NCI-H1092 treated with DMSO at 0.1 percent for 48 hours (cell line): ENCODE measurements at regions not wholly inside any gene's neighbourhood (a gene's known extent, or its start where the extent isn't known, plus 50 kb on each side); places are given as distances from the start of the nearest gene placed in this dataset.

ENCODE experiments used
- DNase-seq: peaks from one replicate; lab custom pipeline; 2025; lab: John Stamatoyannopoulos, UW

DNA sequence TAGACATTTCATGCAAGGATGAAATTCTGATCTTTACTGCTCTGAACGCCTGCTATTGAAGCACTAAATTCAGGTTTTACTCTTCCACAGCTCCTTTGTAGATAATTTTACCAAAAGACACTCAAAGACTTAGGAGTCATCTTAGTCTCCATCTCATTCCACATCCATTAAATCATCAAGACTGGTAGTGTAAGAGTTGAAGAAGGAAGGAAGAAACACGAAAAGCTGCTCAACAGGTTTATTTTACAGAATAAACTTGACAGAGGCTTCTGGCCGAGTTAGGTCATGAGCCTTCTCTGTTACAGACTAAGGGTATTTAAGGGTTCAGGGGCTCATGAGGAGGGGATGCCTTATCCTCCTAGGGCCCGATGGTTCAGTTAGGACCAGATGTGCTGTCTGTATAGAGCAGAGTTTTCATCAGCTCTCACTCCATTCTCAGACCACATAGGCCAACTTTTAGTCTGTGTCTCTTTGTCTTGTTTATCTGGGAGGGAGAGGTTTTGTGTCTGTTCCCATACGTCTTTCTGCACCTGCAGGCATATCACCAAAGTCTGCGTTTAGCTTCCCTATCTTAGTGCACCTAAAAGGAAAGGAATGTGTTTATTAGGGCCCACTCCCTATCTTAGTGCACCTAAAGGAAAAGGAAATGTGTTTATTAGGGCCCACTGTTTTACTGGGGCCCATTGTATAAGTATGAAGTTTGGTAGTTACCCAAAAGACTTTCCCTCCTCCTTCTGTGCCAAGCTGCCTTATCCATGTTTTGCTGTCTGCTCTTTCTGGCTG lies 57.4 kb upstream of the RGS18 start:
- no peak for DNase-seq

DNA sequence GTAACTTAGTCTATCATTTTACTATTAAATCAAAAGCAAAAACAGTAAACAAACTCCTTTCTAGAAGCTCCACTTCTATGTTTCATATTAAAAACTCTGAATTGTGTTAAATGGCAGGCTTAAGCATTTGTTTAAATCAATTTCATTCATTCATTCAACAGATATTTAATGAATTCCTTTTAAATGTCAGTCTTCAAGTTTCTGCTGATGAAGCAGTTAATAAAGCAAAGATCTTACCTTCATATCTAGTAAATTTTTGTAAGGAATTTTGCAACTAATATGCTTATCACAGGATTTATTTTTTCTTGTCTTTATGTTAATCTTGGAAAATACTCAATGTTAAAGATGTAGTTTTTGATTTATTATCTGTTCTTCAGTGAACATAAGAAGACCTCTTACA lies 54.1 kb upstream of the RGS18 start:
- DNase-seq, result no peak

DNA sequence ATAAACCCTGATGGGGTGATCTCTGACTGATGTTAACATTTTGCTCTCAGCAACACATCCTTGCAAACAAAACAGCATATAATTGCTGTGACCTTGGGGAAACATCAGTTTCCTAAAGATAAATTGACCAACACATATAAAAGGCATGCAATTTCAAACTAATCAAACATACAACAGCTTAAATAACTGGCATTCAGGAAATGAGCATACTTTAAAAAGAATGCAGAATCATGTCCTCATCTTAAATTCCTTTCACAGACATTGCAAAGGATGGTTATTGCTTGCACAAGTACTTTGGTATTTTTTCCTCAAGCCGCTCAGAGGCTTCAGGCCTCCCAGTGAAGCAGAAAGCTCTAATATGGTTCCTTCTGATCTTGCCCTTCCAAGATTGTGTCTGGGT lies 53.4 kb upstream of the RGS18 start:
- no peak for DNase-seq

DNA sequence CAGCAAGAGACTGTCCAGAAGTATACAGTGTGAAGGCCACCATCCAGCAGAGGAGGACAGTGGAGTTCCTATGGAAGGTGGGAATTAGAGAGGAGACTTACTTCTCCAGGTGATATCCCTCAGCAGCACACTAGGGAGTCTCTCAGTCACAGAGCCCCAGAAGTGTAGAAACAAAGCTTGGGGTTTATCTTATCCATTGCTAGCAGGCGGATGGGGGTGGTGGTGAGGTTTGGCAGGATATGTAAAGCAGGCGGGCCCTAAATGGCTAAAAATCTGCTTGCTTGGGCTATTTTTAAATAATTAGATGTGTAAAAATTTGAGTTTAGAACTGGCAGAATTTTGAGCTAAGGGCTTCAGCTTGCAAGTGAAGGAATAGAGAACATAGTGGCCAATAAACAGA lies 50.1 kb upstream of the RGS18 start:
- no peak for DNase-seq
